ENCODE measurements at regions not wholly inside any gene's neighbourhood (a gene's known extent, or its start where the extent isn't known, plus 50 kb on each side); places are given as distances from the start of the nearest gene placed in this dataset.

DNA sequence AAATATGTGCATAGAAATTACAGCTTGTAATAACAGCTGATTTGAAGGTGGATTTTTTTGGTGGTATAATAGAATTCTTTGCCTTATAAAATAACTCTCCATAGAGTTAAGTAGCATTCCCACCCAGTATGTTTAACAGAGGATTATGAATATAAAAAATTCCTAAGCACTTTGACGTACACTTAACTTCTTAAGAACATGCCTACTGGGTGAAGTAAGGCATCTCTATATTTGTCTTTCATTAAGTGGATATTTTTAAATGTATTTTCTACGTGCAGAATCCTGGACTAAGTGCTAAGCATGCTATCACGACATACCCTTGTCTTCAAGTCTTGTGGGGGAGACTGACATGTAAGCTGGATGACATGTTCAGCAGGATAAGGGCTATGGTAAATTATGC, 217.7 kb upstream of the BMPER start:
- DNase-seq (ENCODE audit: extremely low read depth, low read depth) = no peak
- TF ChIP-seq, protein P1, sequence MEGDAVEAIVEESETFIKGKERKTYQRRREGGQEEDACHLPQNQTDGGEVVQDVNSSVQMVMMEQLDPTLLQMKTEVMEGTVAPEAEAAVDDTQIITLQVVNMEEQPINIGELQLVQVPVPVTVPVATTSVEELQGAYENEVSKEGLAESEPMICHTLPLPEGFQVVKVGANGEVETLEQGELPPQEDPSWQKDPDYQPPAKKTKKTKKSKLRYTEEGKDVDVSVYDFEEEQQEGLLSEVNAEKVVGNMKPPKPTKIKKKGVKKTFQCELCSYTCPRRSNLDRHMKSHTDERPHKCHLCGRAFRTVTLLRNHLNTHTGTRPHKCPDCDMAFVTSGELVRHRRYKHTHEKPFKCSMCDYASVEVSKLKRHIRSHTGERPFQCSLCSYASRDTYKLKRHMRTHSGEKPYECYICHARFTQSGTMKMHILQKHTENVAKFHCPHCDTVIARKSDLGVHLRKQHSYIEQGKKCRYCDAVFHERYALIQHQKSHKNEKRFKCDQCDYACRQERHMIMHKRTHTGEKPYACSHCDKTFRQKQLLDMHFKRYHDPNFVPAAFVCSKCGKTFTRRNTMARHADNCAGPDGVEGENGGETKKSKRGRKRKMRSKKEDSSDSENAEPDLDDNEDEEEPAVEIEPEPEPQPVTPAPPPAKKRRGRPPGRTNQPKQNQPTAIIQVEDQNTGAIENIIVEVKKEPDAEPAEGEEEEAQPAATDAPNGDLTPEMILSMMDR (IDR thresholded peaks at IDR 0.05; ENCODE audit: low read depth, low read length, missing control alignments) = no peak
- no peak overlapping the region for H3K4me3 ChIP-seq (replicated peaks; ENCODE audit: low read depth, low read length)

DNA sequence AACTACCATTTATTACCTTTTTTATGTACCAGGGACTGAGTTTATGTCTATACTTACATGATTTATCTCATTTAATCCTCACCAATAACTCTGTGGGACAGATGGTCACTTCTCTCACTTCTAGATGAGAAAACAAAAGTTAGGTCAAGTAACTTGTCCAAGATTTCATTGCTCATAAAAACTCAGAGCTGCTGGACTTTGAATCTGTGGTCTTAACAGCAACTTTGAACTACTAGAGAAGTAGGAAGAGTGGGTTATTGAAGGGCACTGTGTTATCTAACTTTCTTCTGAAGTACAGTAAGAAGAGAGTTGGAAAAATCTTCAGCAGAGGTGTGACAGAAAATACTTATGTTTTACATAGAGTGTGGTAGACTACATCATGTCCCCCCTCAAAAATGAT, 214.2 kb upstream of the BMPER start:
- H3K4me3 ChIP-seq (replicated peaks; ENCODE audit: low read depth, low read length) = no peak overlapping the region
- DNase-seq (ENCODE audit: extremely low read depth, low read depth) = no peak
- TF ChIP-seq, protein P1 (IDR thresholded peaks at IDR 0.05; ENCODE audit: low read depth, low read length, missing control alignments) = no peak

DNA sequence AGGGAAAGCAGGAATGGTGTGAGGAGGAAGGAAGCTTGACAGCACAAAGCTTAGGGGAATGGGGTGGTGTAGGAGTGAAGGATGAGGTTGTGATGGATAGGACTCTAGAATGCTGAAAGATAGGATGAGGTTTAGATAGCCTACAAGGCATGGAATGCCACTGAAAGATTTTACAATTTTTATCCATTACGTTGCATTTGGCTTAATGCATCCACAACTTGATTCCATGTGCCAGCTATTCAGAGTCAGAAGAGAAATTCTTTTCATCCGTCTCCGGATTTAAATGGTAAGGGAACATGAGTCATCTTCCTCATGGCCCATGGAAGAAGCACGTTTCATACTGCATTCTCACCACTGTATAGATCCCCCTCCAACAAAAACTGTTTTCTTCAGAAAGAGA, 212.4 kb upstream of the BMPER start:
- H3K4me3 ChIP-seq (replicated peaks; ENCODE audit: low read depth, low read length) = no peak overlapping the region
- DNase-seq (ENCODE audit: extremely low read depth, low read depth) = peak; percentile 67
- TF ChIP-seq, protein P1 (IDR thresholded peaks at IDR 0.05; ENCODE audit: low read depth, low read length, missing control alignments) = no peak

DNA sequence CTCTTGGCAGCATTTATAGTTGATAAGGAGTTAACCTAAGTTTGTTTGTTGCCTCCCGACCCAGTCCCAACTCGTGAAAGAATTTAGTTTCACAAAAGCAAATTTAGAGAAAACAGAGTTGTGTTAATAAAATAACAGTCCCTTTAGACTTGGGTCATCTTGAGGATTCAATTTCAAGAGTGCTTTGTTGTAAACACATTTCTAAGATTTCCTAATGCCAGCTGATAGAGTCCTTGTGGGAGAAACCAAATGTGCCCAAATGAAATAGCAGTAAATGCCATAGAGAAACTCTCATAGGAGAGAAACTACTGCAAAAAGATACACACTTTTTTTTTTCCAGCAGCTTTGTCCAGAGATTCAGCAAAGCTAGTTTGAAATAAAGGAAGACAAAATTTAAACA, 211.3 kb upstream of the BMPER start:
- DNase-seq (ENCODE audit: extremely low read depth, low read depth) = no peak
- TF ChIP-seq, protein P1 (IDR thresholded peaks at IDR 0.05; ENCODE audit: low read depth, low read length, missing control alignments) = no peak
- no peak overlapping the region for H3K4me3 ChIP-seq (replicated peaks; ENCODE audit: low read depth, low read length)

DNA sequence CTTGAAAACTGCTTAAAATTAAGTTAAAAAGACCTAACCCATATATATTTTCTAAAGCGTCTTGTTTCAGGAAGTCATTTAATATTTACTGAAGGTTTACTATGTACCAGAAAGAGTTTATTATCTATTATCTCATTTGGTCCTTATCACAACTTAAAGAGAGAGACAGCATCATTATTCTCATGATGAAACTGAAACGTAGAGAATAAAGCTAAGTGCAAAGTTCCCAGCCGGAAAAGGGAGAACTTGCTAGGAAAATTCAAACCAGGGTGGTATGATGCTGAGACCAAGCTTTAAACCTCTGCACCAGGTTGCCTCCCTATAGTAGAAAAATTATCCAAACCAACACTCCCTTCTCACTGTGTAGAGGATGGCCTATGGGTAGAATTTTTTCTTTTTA, 207.7 kb upstream of the BMPER start:
- no peak for DNase-seq (ENCODE audit: extremely low read depth, low read depth)
- no peak overlapping the region for H3K4me3 ChIP-seq (replicated peaks; ENCODE audit: low read depth, low read length)
- TF ChIP-seq, protein P1 (IDR thresholded peaks at IDR 0.05; ENCODE audit: low read depth, low read length, missing control alignments) = no peak

DNA sequence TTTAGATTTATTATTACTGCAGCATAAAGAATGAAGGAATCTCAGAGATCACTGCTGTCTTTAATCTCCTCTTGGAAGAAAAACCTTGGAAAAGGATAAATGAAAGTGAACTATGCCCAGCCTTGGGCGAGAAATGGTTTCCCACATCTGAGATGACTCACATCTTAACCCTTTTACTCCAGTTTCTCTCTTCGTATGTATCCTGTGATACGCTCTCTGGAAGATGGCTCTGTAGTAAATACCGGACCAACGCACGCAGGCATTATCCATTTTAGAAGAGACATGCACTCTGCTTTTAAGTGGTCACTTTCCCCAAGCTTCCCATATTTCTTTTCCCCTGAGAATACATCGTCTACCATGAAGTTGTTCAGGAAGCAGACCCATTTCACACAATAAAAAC, 207.3 kb upstream of the BMPER start:
- TF ChIP-seq, protein P1 (IDR thresholded peaks at IDR 0.05; ENCODE audit: low read depth, low read length, missing control alignments) = no peak
- DNase-seq (ENCODE audit: extremely low read depth, low read depth) = no peak
- no peak overlapping the region for H3K4me3 ChIP-seq (replicated peaks; ENCODE audit: low read depth, low read length)

DNA sequence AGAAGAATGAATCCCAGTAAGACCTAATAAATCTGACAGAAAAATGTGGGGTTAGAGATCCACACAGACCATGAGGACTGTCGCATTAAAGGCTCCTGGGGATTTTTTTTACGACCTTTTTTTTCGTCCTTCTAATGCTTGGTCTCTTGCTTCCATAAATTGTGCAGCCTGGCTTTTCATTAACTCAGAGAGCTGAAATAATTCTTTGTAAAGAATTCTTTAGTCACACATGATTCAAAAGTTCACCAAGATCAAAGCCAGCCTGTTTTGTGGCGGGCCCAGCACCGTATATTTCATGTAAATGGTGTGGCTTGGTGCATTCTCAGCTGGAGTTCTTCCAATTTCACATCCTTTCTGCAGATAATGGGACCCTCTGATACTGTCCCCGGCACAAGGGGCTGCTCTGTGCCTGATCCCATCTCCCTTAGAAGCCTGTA, 206.6 kb upstream of the BMPER start:
- TF ChIP-seq, protein P1 (IDR thresholded peaks at IDR 0.05; ENCODE audit: low read depth, low read length, missing control alignments) = no peak
- DNase-seq (ENCODE audit: extremely low read depth, low read depth) = no peak
- no peak overlapping the region for H3K4me3 ChIP-seq (replicated peaks; ENCODE audit: low read depth, low read length)
